RWPE2 (cell line): ENCODE measurements at regions not wholly inside any gene's neighbourhood (a gene's known extent, or its start where the extent isn't known, plus 50 kb on each side); places are given as distances from the start of the nearest gene placed in this dataset.
A peak's percentile ranks its signal among the peaks of the same experiment; 100 is the strongest.

Experiments
- ATAC-seq: fragments of 200-7000 bp; cut with Tn5 transposase; 3 replicates; pipeline ENCODE4 v1.9.1; 2021; ENCODE audit warnings: low read depth
- DNase-seq: peaks from one replicate; pipeline ENCODE4 v3.0.0-alpha.2; 2020; ENCODE audit warnings: low spot score
- H3K27ac ChIP-seq: fragments of 450-650 bp; 2 replicates; pipeline ENCODE4 v1.5.1; 2017; ENCODE audit warnings: mild to moderate bottlenecking; ENCODE audit not compliant: poor library complexity, severe bottlenecking
- H3K27me3 ChIP-seq: fragments of 250-450 bp; sonication (Bioruptor Pico); 2 replicates; pipeline ENCODE4 v1.5.1; 2021; ENCODE audit warnings: mild to moderate bottlenecking, moderate library complexity; ENCODE audit not compliant: insufficient read depth, poor library complexity, severe bottlenecking
- H3K36me3 ChIP-seq: fragments of 250-450 bp; sonication (Bioruptor Pico); 2 replicates; pipeline ENCODE4 v1.5.1; 2020; ENCODE audit warnings: low read depth, mild to moderate bottlenecking, moderate library complexity
- H3K4me1 ChIP-seq: fragments of 250-450 bp; sonication (Bioruptor Pico); 2 replicates; pipeline ENCODE4 v1.5.1; 2021; ENCODE audit warnings: mild to moderate bottlenecking, moderate library complexity; ENCODE audit not compliant: insufficient read depth, poor library complexity, severe bottlenecking
- H3K4me3 ChIP-seq: fragments of 250-450 bp; sonication (Bioruptor Pico); 2 replicates; pipeline ENCODE4 v1.5.1; 2021; ENCODE audit warnings: mild to moderate bottlenecking, moderate library complexity; ENCODE audit not compliant: severe bottlenecking
- H3K9me3 ChIP-seq: fragments of 250-450 bp; sonication (Bioruptor Pico); 2 replicates; pipeline ENCODE4 v1.5.1; 2021; ENCODE audit warnings: mild to moderate bottlenecking, moderate library complexity; ENCODE audit not compliant: severe bottlenecking
- CTCF ChIP-seq: fragments of 450-650 bp; IDR thresholded peaks from one replicate; pipeline ENCODE4 v1.5.1; 2017; ENCODE audit warnings: mild to moderate bottlenecking, moderate library complexity; ENCODE audit not compliant: poor library complexity, severe bottlenecking

GRCh38 chr18:44627280-44627679 is 53.4 kb upstream of the SETBP1 start:
- Histone ChIP-seq H3K27ac (no peak overlapping the region), H3K9me3 (no peaks in the 10 kb centered on the region), H3K4me3 (no peak overlapping the region), H3K4me1 (peaks cover 6% of the 10 kb centered on the region), H3K27me3 (no peaks in the 10 kb centered on the region), H3K36me3 (no peaks in the 10 kb centered on the region)
- ATAC-seq (peak; percentile 78), DNase-seq (no peak)
- TF ChIP-seq CTCF = no peak

GRCh38 chr18:44629406-44629805 is 51.3 kb upstream of the SETBP1 start:
- no peak for TF ChIP-seq CTCF

DNA sequence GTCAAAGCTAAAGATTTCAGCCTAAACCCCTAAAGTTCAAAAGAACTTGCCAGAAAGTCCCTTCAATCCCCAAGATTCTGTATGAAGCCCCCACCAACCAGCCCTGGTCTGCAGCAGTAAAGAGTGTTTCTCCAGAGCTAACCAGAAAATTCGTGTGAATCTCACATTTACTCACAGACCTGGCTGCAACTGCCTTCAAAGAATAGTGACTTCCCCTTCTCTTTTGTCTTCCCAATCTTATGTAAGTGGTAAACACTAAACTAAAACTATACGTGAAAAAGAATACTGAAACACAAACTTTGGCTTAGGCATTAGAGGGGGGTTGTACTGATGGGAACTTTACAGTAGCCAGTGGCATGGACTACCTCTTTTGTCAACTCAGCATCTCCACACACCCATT is 50.6 kb upstream of the SETBP1 start:
- Histone ChIP-seq H3K4me1 (peaks cover 6% of the 10 kb centered on the region), H3K36me3 (no peaks in the 10 kb centered on the region), H3K9me3 (no peaks in the 10 kb centered on the region), H3K4me3 (no peak overlapping the region), H3K27ac (no peak overlapping the region), H3K27me3 (no peaks in the 10 kb centered on the region)
- TF ChIP-seq CTCF = no peak
- DNase-seq (no peak), ATAC-seq (no peak)

More at GRCh38 chr18:44629406-44629805, 51.3 kb upstream of the SETBP1 start:
- H3K27me3 ChIP-seq = no peaks in the 10 kb centered on the region
- no peak overlapping the region for H3K27ac ChIP-seq
- H3K4me1 ChIP-seq = peaks cover 6% of the 10 kb centered on the region
- no peak for DNase-seq
- no peak for ATAC-seq
- no peaks in the 10 kb centered on the region for H3K36me3 ChIP-seq
- H3K9me3 ChIP-seq = no peaks in the 10 kb centered on the region
- no peak overlapping the region for H3K4me3 ChIP-seq
